Chondrocyte (in vitro differentiated cells): ENCODE measurements at regions not wholly inside any gene's neighbourhood (a gene's known extent, or its start where the extent isn't known, plus 50 kb on each side); places are given as distances from the start of the nearest gene placed in this dataset.

Experiments used
- DNase-seq: peaks from one replicate; pipeline ENCODE4 v3.0.0; 2021; ENCODE audit warnings: mixed read lengths, low spot score
- H3K27ac Mint-ChIP-seq: one replicate; pipeline ENCODE4 v1.8.0; 2021; ENCODE audit warnings: mild to moderate bottlenecking, moderate library complexity, mixed read lengths; ENCODE audit not compliant: unreplicated experiment
- H3K27me3 Mint-ChIP-seq: 2 replicates; pipeline ENCODE4 v1.8.0; 2021; ENCODE audit warnings: low read depth, mixed read lengths
- H3K36me3 Mint-ChIP-seq: 2 replicates; pipeline ENCODE4 v1.8.0; 2021; ENCODE audit warnings: low read depth, mixed read lengths
- H3K4me1 Mint-ChIP-seq: 2 replicates; pipeline ENCODE4 v1.8.0; 2021; ENCODE audit warnings: low read depth, mild to moderate bottlenecking, mixed read lengths
- H3K4me3 Mint-ChIP-seq: one replicate; pipeline ENCODE4 v1.8.0; 2021; ENCODE audit warnings: mild to moderate bottlenecking, moderate library complexity, mixed read lengths; ENCODE audit not compliant: unreplicated experiment
- H3K9me3 Mint-ChIP-seq: 2 replicates; pipeline ENCODE4 v1.8.0; 2021; ENCODE audit warnings: low read depth, mixed read lengths
- TF ChIP-seq, protein P1 (sequence below): fragments of 200-600 bp; sonication (generic); IDR thresholded peaks from 2 replicates; pipeline ENCODE4 v1.5.0; 2021; ENCODE audit warnings: antibody characterized with exemption, mild to moderate bottlenecking, moderate library complexity

GRCh38 chr3:10725067-10725466 lies 91.0 kb upstream of the SLC6A11 start:
- TF ChIP-seq, protein P1, sequence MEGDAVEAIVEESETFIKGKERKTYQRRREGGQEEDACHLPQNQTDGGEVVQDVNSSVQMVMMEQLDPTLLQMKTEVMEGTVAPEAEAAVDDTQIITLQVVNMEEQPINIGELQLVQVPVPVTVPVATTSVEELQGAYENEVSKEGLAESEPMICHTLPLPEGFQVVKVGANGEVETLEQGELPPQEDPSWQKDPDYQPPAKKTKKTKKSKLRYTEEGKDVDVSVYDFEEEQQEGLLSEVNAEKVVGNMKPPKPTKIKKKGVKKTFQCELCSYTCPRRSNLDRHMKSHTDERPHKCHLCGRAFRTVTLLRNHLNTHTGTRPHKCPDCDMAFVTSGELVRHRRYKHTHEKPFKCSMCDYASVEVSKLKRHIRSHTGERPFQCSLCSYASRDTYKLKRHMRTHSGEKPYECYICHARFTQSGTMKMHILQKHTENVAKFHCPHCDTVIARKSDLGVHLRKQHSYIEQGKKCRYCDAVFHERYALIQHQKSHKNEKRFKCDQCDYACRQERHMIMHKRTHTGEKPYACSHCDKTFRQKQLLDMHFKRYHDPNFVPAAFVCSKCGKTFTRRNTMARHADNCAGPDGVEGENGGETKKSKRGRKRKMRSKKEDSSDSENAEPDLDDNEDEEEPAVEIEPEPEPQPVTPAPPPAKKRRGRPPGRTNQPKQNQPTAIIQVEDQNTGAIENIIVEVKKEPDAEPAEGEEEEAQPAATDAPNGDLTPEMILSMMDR, result no peak
- peaks cover 44% of the 10 kb centered on the region for H3K27me3 Mint-ChIP-seq
- no peaks in the 10 kb centered on the region for H3K4me1 Mint-ChIP-seq
- DNase-seq, result no peak
- no peak overlapping the region for H3K27ac Mint-ChIP-seq
- H3K36me3 Mint-ChIP-seq, result no peaks in the 10 kb centered on the region
- H3K4me3 Mint-ChIP-seq, result no peak overlapping the region
- peaks cover 2% of the 10 kb centered on the region for H3K9me3 Mint-ChIP-seq

GRCh38 chr3:10725846-10726245 lies 90.2 kb upstream of the SLC6A11 start:
- Mint-ChIP-seq H3K4me3 (no peak overlapping the region), H3K27me3 (peaks cover 37% of the 10 kb centered on the region), H3K36me3 (no peaks in the 10 kb centered on the region), H3K4me1 (no peaks in the 10 kb centered on the region), H3K9me3 (peaks cover 2% of the 10 kb centered on the region), H3K27ac (no peak overlapping the region)
- no peak for DNase-seq
- TF ChIP-seq, protein P1, result no peak

- no peak overlapping the region for H3K27ac Mint-ChIP-seq
- peaks cover 35% of the 10 kb centered on the region for H3K27me3 Mint-ChIP-seq
- TF ChIP-seq, protein P1, result no peak
- H3K4me3 Mint-ChIP-seq, result no peak overlapping the region
- H3K4me1 Mint-ChIP-seq, result no peaks in the 10 kb centered on the region
- no peak for DNase-seq
- peaks cover 6% of the 10 kb centered on the region for H3K9me3 Mint-ChIP-seq
- no peaks in the 10 kb centered on the region for H3K36me3 Mint-ChIP-seq
These were observed 89.2 kb upstream of the SLC6A11 start for GRCh38 chr3:10726787-10727186.

- H3K36me3 Mint-ChIP-seq, result no peaks in the 10 kb centered on the region
- H3K4me3 Mint-ChIP-seq, result no peak overlapping the region
These were observed 86.6 kb upstream of the SLC6A11 start for GRCh38 chr3:10729439-10729838.

GRCh38 chr3:10732292-10732691 lies 83.7 kb upstream of the SLC6A11 start:
- no peaks in the 10 kb centered on the region for H3K4me1 Mint-ChIP-seq
- H3K4me3 Mint-ChIP-seq, result no peak overlapping the region
- DNase-seq, result no peak
- H3K27ac Mint-ChIP-seq, result no peak overlapping the region
- H3K9me3 Mint-ChIP-seq, result peaks cover 26% of the 10 kb centered on the region
- no peaks in the 10 kb centered on the region for H3K36me3 Mint-ChIP-seq
- H3K27me3 Mint-ChIP-seq, result peaks cover 17% of the 10 kb centered on the region
- TF ChIP-seq, protein P1, result no peak

More at GRCh38 chr3:10729439-10729838, 86.6 kb upstream of the SLC6A11 start:
- H3K27ac Mint-ChIP-seq, result no peak overlapping the region
- no peaks in the 10 kb centered on the region for H3K4me1 Mint-ChIP-seq
- no peak for DNase-seq
- peaks cover 23% of the 10 kb centered on the region for H3K27me3 Mint-ChIP-seq
- peaks cover 24% of the 10 kb centered on the region for H3K9me3 Mint-ChIP-seq
- TF ChIP-seq, protein P1, result no peak
